K562 (cell line): ENCODE measurements at regions not wholly inside any gene's neighbourhood (a gene's known extent, or its start where the extent isn't known, plus 50 kb on each side); places are given as distances from the start of the nearest gene placed in this dataset.

ENCODE experiments used
- ATAC-seq: fragments of 200-7000 bp; cut with Tn5 transposase; 3 replicates; pipeline ENCODE4 v1.9.1; 2020; ENCODE audit warnings: moderate library complexity
- BruUV-seq: library from RNA; stranded (reverse); fragments of 400-500 nt; replicated peaks from 2 replicates; lab custom pipeline; 2021; lab: Mats Ljungman, UMichigan
- CTCF ChIA-PET: fragments of 300-600 bp; formaldehyde crosslinking; extraction: SDS; loops from one replicate; lab custom pipeline; 2021; ENCODE audit warnings: low intra/inter-chr PET ratio; lab: Yijun Ruan, JAX
- POLR2A ChIA-PET: fragments of 300-600, 350-650 bp; sonication (Branson Sonifier 250); formaldehyde crosslinking; extraction: SDS; loops from one replicate; lab custom pipeline; 2021; ENCODE audit warnings: antibody characterized with exemption, inconsistent platforms; lab: Yijun Ruan, JAX
- DNase-seq, 4 experiments: peaks; one replicate each; pipeline versions ENCODE4 v3.0.0 to v3.0.0-alpha.2; 2011 to 2018; ENCODE audit warnings: low spot score in 3 of 4, mixed read lengths in 3 of 4; ENCODE audit errors: extremely low read depth in 1 of 4
- FAIRE-seq: peaks from 2 replicates; lab custom pipeline; 2011; peaks lifted over from hg19 to GRCh38; lab: Jason Lieb, UNC
- H2AFZ ChIP-seq: 2 replicates; pipeline ENCODE4 v1.6.0; 2011; ENCODE audit warnings: low read depth, low read length, control low read depth, inconsistent platforms
- H3K27ac ChIP-seq: fragments of 200-600 bp; 3 replicates; pipeline ENCODE4 v1.8.0; 2011; ENCODE audit warnings: low read depth, mild to moderate bottlenecking, control low read depth, inconsistent platforms, low read length, moderate library complexity, mixed read lengths; ENCODE audit errors: extremely low read depth
- H3K27me3 ChIP-seq, 2 experiments: fragments of 300-600 bp in 1 of 2; 2 replicates in 1 of 2; 3 replicates in 1 of 2; pipeline versions ENCODE4 v1.6.0 to v1.8.0; 2011; ENCODE audit warnings: inconsistent platforms in 2 of 2, low read length in 2 of 2, mild to moderate bottlenecking in 1 of 2, mixed read lengths in 1 of 2, moderate library complexity in 1 of 2; ENCODE audit not compliant: control insufficient read depth in 2 of 2, insufficient read depth in 2 of 2
- H3K36me3 ChIP-seq: fragments of 300-600 bp; 3 replicates; pipeline ENCODE4 v1.8.0; 2011; ENCODE audit warnings: mild to moderate bottlenecking, low read length, inconsistent platforms; ENCODE audit not compliant: control insufficient read depth, insufficient read depth
- H3K4me1 ChIP-seq, 2 experiments: fragments of 200-600 bp in 1 of 2; replicated peaks in 1 of 2; 2 replicates in 1 of 2; 3 replicates in 1 of 2; pipeline versions ENCODE4 v1.5.1 to v1.8.0; 2011; ENCODE audit warnings: inconsistent platforms in 2 of 2, low read length in 2 of 2, mild to moderate bottlenecking in 1 of 2, mixed read lengths in 1 of 2, moderate library complexity in 1 of 2; ENCODE audit not compliant: control insufficient read depth in 2 of 2, insufficient read depth in 2 of 2
- H3K4me2 ChIP-seq: 2 replicates; pipeline ENCODE4 v1.6.1; 2011; ENCODE audit warnings: low read length, control low read depth, inconsistent platforms, mixed read lengths; ENCODE audit not compliant: insufficient read depth
- H3K4me3 ChIP-seq: fragments of 200-600 bp; sonication (generic), shearing (Covaris generic); 2 replicates; pipeline ENCODE4 v1.5.1; 2016; ENCODE audit warnings: control low read depth, inconsistent platforms
- H3K79me2 ChIP-seq: fragments of 200-600 bp; 3 replicates; pipeline ENCODE4 v1.8.0; 2011; ENCODE audit warnings: low read length, inconsistent platforms; ENCODE audit not compliant: control insufficient read depth, insufficient read depth
- H3K9ac ChIP-seq, 2 experiments: 2 replicates each; pipeline versions ENCODE4 v1.6.0 to v1.6.1; 2011; ENCODE audit warnings: low read depth in 2 of 2, low read length in 2 of 2, control low read depth in 1 of 2, inconsistent platforms in 1 of 2, mild to moderate bottlenecking in 1 of 2, mixed read lengths in 1 of 2; ENCODE audit not compliant: insufficient read depth in 1 of 2
- H3K9me1 ChIP-seq: one replicate; pipeline ENCODE4 v1.6.0; 2011; ENCODE audit warnings: inconsistent platforms, mild to moderate bottlenecking, low read length, moderate library complexity; ENCODE audit not compliant: control insufficient read depth, insufficient read depth
- H3K9me3 ChIP-seq: replicated peaks from 2 replicates; pipeline ENCODE4 v1.5.1; 2011; ENCODE audit warnings: low read depth, low read length, inconsistent platforms; ENCODE audit not compliant: control insufficient read depth, insufficient read depth
- H4K20me1 ChIP-seq: replicated peaks from 2 replicates; pipeline ENCODE4 v1.6.1; 2011; ENCODE audit warnings: low read length, inconsistent platforms, mixed read lengths; ENCODE audit not compliant: control insufficient read depth, insufficient read depth
- CBX1 ChIP-seq: sonication (generic); IDR thresholded peaks from 2 replicates; pipeline ENCODE4 v1.6.1; 2016; ENCODE audit warnings: antibody characterized with exemption, low read depth, mild to moderate bottlenecking
- CTCFL ChIP-seq: IDR thresholded peaks from 2 replicates; pipeline ENCODE4 v1.6.1; 2011; ENCODE audit warnings: borderline replicate concordance, low read depth, mild to moderate bottlenecking, moderate library complexity, low read length; ENCODE audit not compliant: insufficient read depth, poor library complexity, severe bottlenecking
- IRF1 ChIP-seq: sonication (generic); formaldehyde crosslinking; IDR thresholded peaks from 2 replicates; pipeline ENCODE4 v1.8.0; 2022; ENCODE audit warnings: missing genetic modification reagents, mild to moderate bottlenecking, borderline replicate concordance
- NCOA6 ChIP-seq: fragments of 450-650 bp; IDR thresholded peaks from 2 replicates; pipeline ENCODE4 v1.6.1; 2017; ENCODE audit warnings: mild to moderate bottlenecking
- NFXL1 ChIP-seq: fragments of 450-650 bp; formaldehyde crosslinking; IDR thresholded peaks from 2 replicates; pipeline ENCODE4 v1.4.0; 2021; ENCODE audit warnings: mild to moderate bottlenecking
- OTX1 ChIP-seq: fragments of 450-650 bp; formaldehyde crosslinking; IDR thresholded peaks from 2 replicates; pipeline ENCODE4 v1.4.0; 2022; ENCODE audit warnings: mild to moderate bottlenecking
- SETDB1 ChIP-seq: IDR thresholded peaks from one replicate; pipeline ENCODE4 v1.6.1; 2012; ENCODE audit warnings: low read length, control low read depth, inconsistent platforms
- ZNF609 ChIP-seq: sonication (generic); formaldehyde crosslinking; IDR thresholded peaks from 2 replicates; pipeline ENCODE4 v1.8.1; 2023; ENCODE audit warnings: missing genetic modification reagents, mild to moderate bottlenecking, borderline replicate concordance
- WGBS: fragments of 100-300 bp; shearing (Covaris generic); methylation state at CpG from one replicate; pipeline ENCODE4 v1.1.6; 2016; ENCODE audit warnings: low coverage, mixed read lengths; ENCODE audit not compliant: insufficient coverage; ENCODE audit errors: missing lambda C conversion rate; 5-methylcytosine and 5-hydroxymethylcytosine counted together
- in situ Hi-C: fragments of 300-500 bp; cut with MboI; formaldehyde crosslinking; loops from 4 replicates; pipeline ENCODE4 v1.15.0; 2018; ENCODE audit warnings: inconsistent platforms, mixed read lengths
- intact Hi-C: fragments of 100-400 bp; cut with micrococcal nuclease; formaldehyde crosslinking; loops from 2 replicates; pipeline ENCODE4 v1.14.2; 2022

GRCh38 chr2:5076599-5076998 lies 615.6 kb upstream of the SOX11 start (continued):
- TF ChIP-seq ZNF609 (CRISPR knock-in tag) (no peak), CBX1 (no peak), NFXL1 (no peak)

GRCh38 chr2:5077479-5078089 lies 614.6 kb upstream of the SOX11 start:
- Histone ChIP-seq H3K9ac (no peak overlapping the region), H3K27ac (no peak overlapping the region), H2AFZ (no peak overlapping the region), H3K36me3 (no peaks in the 10 kb centered on the region), H3K4me3 (no peak overlapping the region), H3K4me1 (no peaks in the 10 kb centered on the region), H4K20me1 (no peaks in the 10 kb centered on the region), H3K9me1 (no peaks in the 10 kb centered on the region), H3K9me3 (0 out of 2 replicates have a peak, but pooled peaks cover 2% of the 10 kb centered on the region), H3K27me3 (no peaks in the 10 kb centered on the region), H3K4me2 (no peak overlapping the region), H3K79me2 (no peaks in the 10 kb centered on the region)
- intact Hi-C loops (no loop called here), in situ Hi-C loops (no loop called here)
- no TSS peak for BruUV-seq
- no peak for ATAC-seq
- CTCF ChIA-PET: no interaction called here
- WGBS: 3% methylated on average over 4 of the region's 4 CpGs
- FAIRE-seq: no peak
- no peak for DNase-seq
- TF ChIP-seq IRF1 (CRISPR knock-in tag) (no peak), OTX1 (CRISPR knock-in tag) (no peak), CTCFL (no peak), NCOA6 (no peak), SETDB1 (no peak)
- POLR2A ChIA-PET: no interaction called here
